Activated naive CD4-positive, alpha-beta T cell treated with anti-CD3 and anti-CD28 coated beads for 36 hours (primary cell): ENCODE measurements at regions not wholly inside any gene's neighbourhood (a gene's known extent, or its start where the extent isn't known, plus 50 kb on each side); places are given as distances from the start of the nearest gene placed in this dataset.
A peak's percentile ranks its signal among the peaks of the same experiment; 100 is the strongest.

Source experiments
- CTCF ChIA-PET: fragments of 350-600 bp; sonication (Branson Sonifier 250); formaldehyde crosslinking; loops from one replicate; lab custom pipeline; 2021; ENCODE audit warnings: antibody characterized with exemption; lab: Charles Lee
- DNase-seq: peaks from one replicate; pipeline ENCODE4 v3.0.0-alpha.2; 2020
- H3K27ac Mint-ChIP-seq: one replicate; pipeline ENCODE4 v1.8.0; 2021; ENCODE audit warnings: mild to moderate bottlenecking, mixed read lengths
- H3K27me3 Mint-ChIP-seq: one replicate; pipeline ENCODE4 v1.8.0; 2021; ENCODE audit warnings: low read depth, mixed read lengths
- H3K36me3 Mint-ChIP-seq: one replicate; pipeline ENCODE4 v1.8.0; 2021; ENCODE audit warnings: low read depth, mixed read lengths
- H3K4me1 Mint-ChIP-seq: one replicate; pipeline ENCODE4 v1.8.0; 2021; ENCODE audit warnings: low read depth, mixed read lengths
- H3K4me3 Mint-ChIP-seq: one replicate; pipeline ENCODE4 v1.8.0; 2021; ENCODE audit warnings: mild to moderate bottlenecking, moderate library complexity, mixed read lengths
- H3K9me3 Mint-ChIP-seq: one replicate; pipeline ENCODE4 v1.8.0; 2021; ENCODE audit warnings: mixed read lengths
- intact Hi-C: fragments of 100-400 bp; cut with micrococcal nuclease; formaldehyde crosslinking; loops from one replicate; pipeline ENCODE4 v1.15.1; 2023

GRCh38 chr18:2274613-2275012 is 296.7 kb downstream of the METTL4 start:
- H3K36me3 Mint-ChIP-seq: no peaks in the 10 kb centered on the region
- H3K27me3 Mint-ChIP-seq: peaks cover 8% of the 10 kb centered on the region
- CTCF ChIA-PET: no interaction called here
- no peak overlapping the region for H3K4me3 Mint-ChIP-seq
- intact Hi-C loops: no loop called here
- no peak overlapping the region for H3K27ac Mint-ChIP-seq
- H3K9me3 Mint-ChIP-seq: no peaks in the 10 kb centered on the region
- no peaks in the 10 kb centered on the region for H3K4me1 Mint-ChIP-seq
- DNase-seq: no peak

DNA sequence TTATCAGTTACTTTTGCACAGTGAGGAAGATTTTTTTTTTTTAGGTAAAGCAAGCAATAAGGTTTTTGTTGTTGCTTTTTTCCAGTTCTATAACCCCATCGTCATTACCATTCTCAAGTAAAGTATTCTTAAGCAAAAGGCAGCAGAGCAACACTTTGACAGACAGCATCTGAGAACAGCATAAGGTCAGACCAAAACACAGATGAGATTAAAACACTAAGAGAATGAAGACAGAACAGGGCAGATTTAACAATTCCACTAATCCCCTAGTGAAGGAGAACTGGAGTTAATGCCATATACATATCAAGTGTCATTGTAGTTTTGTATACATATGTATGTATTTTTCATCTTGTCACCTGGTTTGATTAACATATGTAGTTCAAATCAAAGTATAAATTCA is 290.2 kb downstream of the METTL4 start:
- H3K9me3 Mint-ChIP-seq: no peaks in the 10 kb centered on the region
- CTCF ChIA-PET: no interaction called here
- no peaks in the 10 kb centered on the region for H3K27me3 Mint-ChIP-seq
- no peak for DNase-seq
- H3K4me1 Mint-ChIP-seq: no peaks in the 10 kb centered on the region
- H3K4me3 Mint-ChIP-seq: no peak overlapping the region
- no peak overlapping the region for H3K27ac Mint-ChIP-seq
- intact Hi-C loops: no loop called here
- no peaks in the 10 kb centered on the region for H3K36me3 Mint-ChIP-seq

DNA sequence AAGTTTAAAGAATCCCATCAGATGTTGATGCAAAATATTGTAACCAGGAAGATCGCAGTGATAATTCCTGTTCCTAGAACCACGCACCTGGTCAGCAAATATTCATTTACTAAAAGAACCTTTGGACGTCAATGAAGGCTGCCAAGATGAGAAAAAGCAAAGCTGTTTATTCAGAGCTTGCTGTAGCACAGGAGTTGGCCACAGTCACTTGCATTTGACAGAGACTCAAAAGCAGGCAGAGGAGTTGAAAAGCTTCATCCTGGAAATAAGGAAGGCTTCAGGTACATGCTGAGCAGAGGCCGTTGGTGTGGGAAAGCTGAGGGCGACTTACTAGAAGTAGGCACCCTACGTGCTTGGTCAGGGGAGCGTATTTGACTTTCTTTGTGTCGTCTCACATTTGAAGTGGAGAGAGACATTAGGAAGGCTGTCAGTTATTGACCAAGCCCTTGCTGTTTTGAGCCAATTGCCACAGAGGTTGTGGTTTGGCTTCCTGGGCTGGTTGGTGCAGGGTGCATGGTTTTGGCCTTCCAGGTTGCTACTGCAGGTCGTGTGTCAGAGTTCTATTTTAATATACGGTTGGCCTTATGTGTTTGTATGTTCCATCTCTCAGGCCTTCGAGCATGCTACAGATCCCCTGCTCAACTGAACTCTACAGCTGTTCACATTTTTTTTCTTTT is 289.6 kb downstream of the METTL4 start:
- DNase-seq: no peak
- Mint-ChIP-seq H3K4me1 (no peaks in the 10 kb centered on the region), H3K4me3 (no peak overlapping the region), H3K9me3 (no peaks in the 10 kb centered on the region), H3K27me3 (no peaks in the 10 kb centered on the region), H3K36me3 (no peaks in the 10 kb centered on the region), H3K27ac (no peak overlapping the region)
- CTCF ChIA-PET: no interaction called here
- intact Hi-C loops: no loop called here

- Mint-ChIP-seq H3K4me3 (no peak overlapping the region), H3K4me1 (no peaks in the 10 kb centered on the region), H3K27me3 (peaks cover 13% of the 10 kb centered on the region), H3K36me3 (no peaks in the 10 kb centered on the region), H3K27ac (no peak overlapping the region), H3K9me3 (no peaks in the 10 kb centered on the region)
- CTCF ChIA-PET: interaction anchor here (0.6 kb wide), 1 partner anchor 665 kb away, joined by 5 read pairs; no protein-coding TSS in a partner anchor
- peak; percentile 10 for DNase-seq
- intact Hi-C loops: loop anchor here (5.0 kb wide), 1 partner anchor 249 kb away; no protein-coding TSS in a partner anchor
Measured at GRCh38 chr18:2293109-2293839, 278.0 kb downstream of the METTL4 start.

DNA sequence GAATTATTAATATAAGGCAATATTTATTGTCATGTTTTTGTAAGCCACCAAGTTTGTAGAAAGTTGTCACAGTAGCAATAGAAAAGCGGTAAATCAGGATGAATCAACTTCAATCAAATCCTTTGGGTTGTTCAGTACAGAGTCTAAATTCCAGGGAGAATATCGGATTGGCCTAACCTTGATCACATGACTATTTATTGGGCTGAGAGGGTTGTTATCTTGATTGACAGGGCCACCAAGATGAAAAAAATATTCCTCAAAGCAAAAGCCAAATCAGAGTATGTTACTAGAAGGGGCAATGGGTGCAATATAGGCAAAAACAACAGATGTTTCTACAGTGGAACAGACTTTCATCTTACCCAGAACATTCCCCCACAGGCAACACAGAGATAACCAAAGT is 270.0 kb downstream of the METTL4 start:
- Mint-ChIP-seq H3K4me3 (no peak overlapping the region), H3K9me3 (no peaks in the 10 kb centered on the region), H3K4me1 (no peaks in the 10 kb centered on the region), H3K27me3 (peaks cover 11% of the 10 kb centered on the region), H3K27ac (no peak overlapping the region), H3K36me3 (no peaks in the 10 kb centered on the region)
- intact Hi-C loops: no loop called here
- DNase-seq: no peak
- CTCF ChIA-PET: no interaction called here

DNA sequence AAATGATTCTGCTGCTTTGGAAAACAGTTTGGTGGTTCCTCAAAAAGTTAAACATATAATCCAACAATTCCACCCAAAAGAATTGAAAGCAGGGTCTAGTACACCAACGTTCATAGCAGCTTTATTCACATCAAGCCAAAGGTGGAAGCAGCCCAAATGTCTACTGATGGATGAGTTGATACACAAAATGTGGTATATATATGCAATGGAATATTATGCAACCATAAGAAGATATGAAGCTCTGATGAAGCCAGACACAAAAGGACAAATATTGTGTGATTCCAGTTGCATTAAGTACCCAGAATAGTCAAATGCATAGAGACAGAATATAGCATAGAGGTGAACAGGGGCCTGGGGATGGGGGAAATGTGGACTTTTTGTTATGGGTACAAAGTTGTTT is 269.3 kb downstream of the METTL4 start:
- H3K9me3 Mint-ChIP-seq: no peaks in the 10 kb centered on the region
- no peak overlapping the region for H3K27ac Mint-ChIP-seq
- H3K36me3 Mint-ChIP-seq: no peaks in the 10 kb centered on the region
- intact Hi-C loops: no loop called here
- DNase-seq: no peak
- peaks cover 14% of the 10 kb centered on the region for H3K27me3 Mint-ChIP-seq
- CTCF ChIA-PET: no interaction called here
- H3K4me3 Mint-ChIP-seq: no peak overlapping the region
- no peaks in the 10 kb centered on the region for H3K4me1 Mint-ChIP-seq

DNA sequence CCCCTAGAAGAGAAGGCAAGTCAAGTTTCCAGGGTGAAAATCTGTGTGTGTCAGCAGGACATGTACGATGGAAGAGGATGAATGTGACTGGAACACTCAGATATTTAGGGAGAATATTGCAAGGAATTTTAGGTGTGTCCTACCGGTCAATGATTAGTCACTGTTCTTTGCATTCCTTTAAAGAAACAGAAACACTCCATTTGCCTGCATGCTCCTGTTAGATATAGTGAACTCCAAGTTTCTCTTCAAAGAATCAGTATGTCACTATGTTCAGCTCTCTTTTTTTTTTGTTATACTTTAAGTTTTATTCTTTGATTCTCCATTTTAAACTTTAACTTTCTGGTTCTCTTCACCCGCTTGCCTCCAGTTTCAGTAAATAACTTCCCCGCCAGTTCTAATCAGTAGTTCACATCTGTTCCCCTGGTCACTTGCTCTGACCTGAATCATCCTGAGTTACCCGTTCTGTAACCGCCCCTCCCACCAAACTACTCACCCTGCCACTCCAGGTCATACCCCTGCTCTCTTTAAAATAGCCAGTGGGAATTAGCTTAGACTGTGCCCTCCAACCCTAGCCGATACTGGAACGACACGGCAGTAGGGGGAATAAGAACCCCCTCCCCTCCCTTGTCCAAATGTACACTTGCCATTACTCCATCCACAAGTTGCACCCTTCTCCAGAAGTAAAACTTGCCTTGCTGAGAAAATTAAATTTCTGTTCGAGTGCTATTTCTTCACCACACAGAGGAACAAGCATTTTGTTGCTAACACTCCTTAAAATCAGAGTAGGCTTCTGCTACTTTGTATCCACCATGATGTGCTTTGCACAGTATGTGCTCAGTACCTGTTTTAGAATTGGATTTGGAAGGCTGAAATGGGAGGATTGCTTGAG is 268.4 kb downstream of the METTL4 start:
- Mint-ChIP-seq H3K27me3 (peaks cover 14% of the 10 kb centered on the region), H3K4me1 (no peaks in the 10 kb centered on the region), H3K4me3 (no peak overlapping the region), H3K27ac (no peak overlapping the region), H3K9me3 (no peaks in the 10 kb centered on the region), H3K36me3 (no peaks in the 10 kb centered on the region)
- DNase-seq: no peak
- intact Hi-C loops: no loop called here
- CTCF ChIA-PET: no interaction called here

GRCh38 chr18:2303517-2304238 is 267.6 kb downstream of the METTL4 start:
- Mint-ChIP-seq H3K27me3 (peaks cover 18% of the 10 kb centered on the region), H3K36me3 (no peaks in the 10 kb centered on the region), H3K9me3 (no peaks in the 10 kb centered on the region), H3K4me3 (no peak overlapping the region), H3K27ac (no peak overlapping the region), H3K4me1 (no peaks in the 10 kb centered on the region)
- no peak for DNase-seq
- CTCF ChIA-PET: interaction anchor here (0.7 kb wide), 1 partner anchor 238 kb away, joined by 4 read pairs; no protein-coding TSS in a partner anchor
- intact Hi-C loops: no loop called here

DNA sequence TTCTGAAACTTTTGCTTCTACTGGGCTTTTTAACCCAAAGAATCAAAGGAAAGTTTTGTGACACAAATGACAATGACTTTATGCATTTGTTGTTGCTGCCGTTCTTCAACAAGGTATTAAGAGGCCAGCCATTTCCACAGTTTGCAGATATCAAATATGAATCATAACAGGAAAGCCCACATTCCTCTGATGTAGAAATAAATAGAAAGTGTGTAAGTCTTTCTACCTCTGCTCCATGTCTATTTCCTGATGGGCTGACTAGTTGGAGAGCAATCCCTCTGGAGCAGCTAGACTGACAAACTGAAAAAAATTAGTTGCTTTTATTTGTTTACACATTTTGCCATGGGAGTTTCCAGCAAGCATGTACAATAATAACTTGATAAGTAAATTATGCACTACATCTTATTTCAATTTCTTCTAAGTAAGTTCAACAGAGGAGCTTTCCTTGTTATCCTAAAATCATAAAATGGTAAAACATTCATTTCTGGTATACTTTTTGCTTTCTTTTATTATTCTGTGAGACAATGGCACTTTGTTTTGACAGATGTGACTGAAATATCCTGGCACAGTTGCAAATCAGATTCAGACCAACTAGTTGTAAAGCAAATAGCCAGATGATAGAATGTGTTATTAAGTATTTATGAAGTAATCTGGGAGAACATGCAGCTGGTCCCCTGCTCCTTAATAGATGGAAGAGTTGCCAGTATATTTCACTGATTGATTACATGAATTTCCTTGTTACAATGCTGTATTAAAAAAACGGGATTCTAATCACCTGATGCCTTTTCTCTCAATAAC is 266.7 kb downstream of the METTL4 start:
- CTCF ChIA-PET: interaction anchor here (0.7 kb wide), 1 partner anchor 237 kb away, joined by 4 read pairs; no protein-coding TSS in a partner anchor
- Mint-ChIP-seq H3K9me3 (no peaks in the 10 kb centered on the region), H3K4me3 (no peak overlapping the region), H3K27ac (no peak overlapping the region), H3K27me3 (peaks cover 14% of the 10 kb centered on the region), H3K36me3 (no peaks in the 10 kb centered on the region), H3K4me1 (no peaks in the 10 kb centered on the region)
- DNase-seq: no peak
- intact Hi-C loops: no loop called here

- no peak overlapping the region for H3K4me3 Mint-ChIP-seq
- no peak for DNase-seq
- H3K4me1 Mint-ChIP-seq: no peaks in the 10 kb centered on the region
- H3K27ac Mint-ChIP-seq: no peak overlapping the region
- CTCF ChIA-PET: no interaction called here
- H3K36me3 Mint-ChIP-seq: no peaks in the 10 kb centered on the region
- intact Hi-C loops: no loop called here
- peaks cover 17% of the 10 kb centered on the region for H3K27me3 Mint-ChIP-seq
- no peaks in the 10 kb centered on the region for H3K9me3 Mint-ChIP-seq
Measured at GRCh38 chr18:2306606-2307005, 264.7 kb downstream of the METTL4 start.

DNA sequence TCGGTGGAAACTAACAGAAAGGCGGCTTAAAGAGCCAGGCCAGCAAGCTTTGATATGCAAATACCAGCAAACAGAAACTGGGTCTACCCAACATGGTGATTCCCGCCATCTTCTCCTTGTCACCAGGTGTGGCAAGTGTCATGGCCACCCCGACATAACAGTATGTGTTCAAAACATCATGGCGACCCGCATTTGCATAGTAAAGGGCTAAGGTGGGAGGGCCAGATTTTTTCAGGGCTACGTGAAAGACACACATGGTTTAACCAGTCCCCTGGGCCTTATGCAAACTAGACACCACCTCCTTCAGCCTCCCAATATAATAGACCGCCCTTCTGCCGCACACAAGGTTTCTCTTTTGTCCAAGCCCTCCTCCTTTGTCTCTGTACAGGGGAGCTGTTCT is 260.4 kb downstream of the METTL4 start:
- peaks cover 13% of the 10 kb centered on the region for H3K27me3 Mint-ChIP-seq
- no peak overlapping the region for H3K27ac Mint-ChIP-seq
- no peaks in the 10 kb centered on the region for H3K4me1 Mint-ChIP-seq
- no peak for DNase-seq
- no peaks in the 10 kb centered on the region for H3K9me3 Mint-ChIP-seq
- no peaks in the 10 kb centered on the region for H3K36me3 Mint-ChIP-seq
- intact Hi-C loops: no loop called here
- H3K4me3 Mint-ChIP-seq: no peak overlapping the region
- CTCF ChIA-PET: interaction anchor here (0.6 kb wide), 1 partner anchor 14 kb away, joined by 3 read pairs; no protein-coding TSS in a partner anchor
